ENCODE measurements at regions not wholly inside any gene's neighbourhood (a gene's known extent, or its start where the extent isn't known, plus 50 kb on each side); places are given as distances from the start of the nearest gene placed in this dataset.

DNA sequence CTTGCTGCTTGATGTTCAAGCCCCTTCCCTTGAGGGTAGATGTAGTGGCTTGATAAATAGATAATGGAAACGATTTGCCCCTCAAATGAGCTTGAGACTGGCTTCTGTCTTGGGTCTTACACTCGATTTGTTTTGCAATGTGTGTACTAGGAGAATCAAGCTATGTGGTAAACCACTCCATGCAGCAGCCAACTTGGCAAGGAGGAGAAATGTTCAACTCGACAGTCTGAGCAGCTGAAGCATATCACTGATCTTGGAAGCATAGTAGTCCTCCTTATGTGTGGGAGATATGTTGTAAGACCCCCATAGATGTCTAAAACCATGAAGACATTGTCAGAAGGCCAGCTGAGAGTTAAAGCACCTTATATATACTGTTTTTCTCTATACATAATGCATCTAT is 125.3 kb downstream of the CCNG2 start:
- WGBS (ENCODE audit: insufficient coverage, insufficient replicate concordance, low lambda C conversion rate, missing lambda C conversion rate) = 0% methylated on average over 3 of the region's 3 CpGs
- RAD21 ChIA-PET (ENCODE audit: unreplicated experiment) = no interaction called here
- POLR2A ChIA-PET = no interaction called here
- H3K27me3 ChIP-seq (replicated peaks in 1 of 2; ENCODE audit: control insufficient read depth in 2 of 2, insufficient read depth in 2 of 2, low read length in 1 of 2) = no peaks in the 10 kb centered on the region
- no peak for ATAC-seq
- no peak overlapping the region for H2AFZ ChIP-seq (ENCODE audit: control insufficient read depth, low read depth, low read length)
- no peak overlapping the region for H3K9ac ChIP-seq (ENCODE audit: control insufficient read depth, insufficient read depth, low read length)
- no peaks in the 10 kb centered on the region for H3K4me1 ChIP-seq (ENCODE audit: control insufficient read depth, insufficient read depth, low read length)
- no peaks in the 10 kb centered on the region for H3K79me2 ChIP-seq (ENCODE audit: control insufficient read depth, insufficient read depth, low read length)
- no peak overlapping the region for H3K4me2 ChIP-seq (ENCODE audit: control insufficient read depth, insufficient read depth)
- SMC1A ChIA-PET (ENCODE audit: uncharacterized antibody, unreplicated experiment) = interaction anchor here (0.6 kb wide), 1 partner anchor 58 kb away, joined by 3 read pairs; no protein-coding TSS in a partner anchor
- no peak for DNase-seq (ENCODE audit: low read depth, low spot score)
- in situ Hi-C loops (cut with MboI) (no loop called here), intact Hi-C loops (cut with micrococcal nuclease; ENCODE audit: unreplicated experiment) (no loop called here)
- CTCF ChIA-PET = interaction anchor here (1.2 kb wide), 2 partner anchors 9 to 42 kb away, joined by 3 read pairs; no protein-coding TSS in a partner anchor
- H3K27ac ChIP-seq (ENCODE audit: control insufficient read depth, insufficient read depth) = no peak overlapping the region
- no peak overlapping the region for H3K4me3 ChIP-seq
- no TSS peak for BruUV-seq (replicated peaks)
- H3K36me3 ChIP-seq (ENCODE audit: control insufficient read depth in 2 of 2, insufficient read depth in 2 of 2, low read length in 1 of 2) = no peaks in the 10 kb centered on the region
- TF ChIP-seq SMAD1 (IDR thresholded peaks at IDR 0.05; ENCODE audit: low read depth, partially characterized antibody) (no peak), IKZF2 (IDR thresholded peaks at IDR 0.05) (no peak)
- H3K9me3 ChIP-seq (replicated peaks; ENCODE audit: control insufficient read depth, insufficient read depth, low read length) = no peaks in the 10 kb centered on the region
- H4K20me1 ChIP-seq (ENCODE audit: control insufficient read depth, insufficient read depth) = no peaks in the 10 kb centered on the region
- no peak for FAIRE-seq

DNA sequence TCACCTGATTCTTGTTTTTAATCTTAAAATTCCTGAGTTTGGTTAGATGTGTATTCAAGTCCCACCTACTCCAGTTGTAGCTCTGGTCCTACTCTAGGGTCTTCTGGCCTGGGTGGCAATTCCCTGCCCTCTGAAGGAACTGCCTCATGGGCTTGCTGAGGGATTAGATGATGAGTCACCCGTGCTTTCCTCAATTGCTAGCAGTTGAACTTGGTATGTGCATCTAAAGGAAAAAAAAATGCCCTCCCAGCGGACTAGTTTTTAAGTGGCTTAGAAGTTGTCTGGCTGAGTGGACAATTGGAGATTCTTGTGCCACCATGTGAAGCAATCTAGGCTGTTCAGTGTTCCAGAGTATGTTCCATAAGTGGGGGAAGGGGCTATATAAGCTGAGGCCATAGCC is 127.0 kb downstream of the CCNG2 start:
- Histone ChIP-seq H3K79me2 (ENCODE audit: control insufficient read depth, insufficient read depth, low read length) (no peaks in the 10 kb centered on the region), H3K27ac (ENCODE audit: control insufficient read depth, insufficient read depth) (no peak overlapping the region), H3K27me3 (replicated peaks in 1 of 2; ENCODE audit: control insufficient read depth in 2 of 2, insufficient read depth in 2 of 2, low read length in 1 of 2) (no peaks in the 10 kb centered on the region), H3K4me1 (ENCODE audit: control insufficient read depth, insufficient read depth, low read length) (no peaks in the 10 kb centered on the region), H3K9me3 (replicated peaks; ENCODE audit: control insufficient read depth, insufficient read depth, low read length) (no peaks in the 10 kb centered on the region), H3K4me2 (ENCODE audit: control insufficient read depth, insufficient read depth) (no peak overlapping the region), H3K9ac (ENCODE audit: control insufficient read depth, insufficient read depth, low read length) (no peak overlapping the region), H2AFZ (ENCODE audit: control insufficient read depth, low read depth, low read length) (no peak overlapping the region), H3K36me3 (ENCODE audit: control insufficient read depth in 2 of 2, insufficient read depth in 2 of 2, low read length in 1 of 2) (no peaks in the 10 kb centered on the region), H4K20me1 (ENCODE audit: control insufficient read depth, insufficient read depth) (no peaks in the 10 kb centered on the region), H3K4me3 (no peak overlapping the region)
- FAIRE-seq (no peak), ATAC-seq (no peak), DNase-seq (ENCODE audit: low read depth, low spot score) (no peak)
- WGBS (ENCODE audit: insufficient coverage, insufficient replicate concordance, low lambda C conversion rate, missing lambda C conversion rate) = 4% methylated on average over 2 of the region's 2 CpGs
- CTCF ChIA-PET = no interaction called here
- in situ Hi-C loops (cut with MboI) (no loop called here), intact Hi-C loops (cut with micrococcal nuclease; ENCODE audit: unreplicated experiment) (no loop called here)
- SMC1A ChIA-PET (ENCODE audit: uncharacterized antibody, unreplicated experiment) = interaction anchor here (0.6 kb wide), 1 partner anchor 9 kb away, joined by 4 read pairs; no protein-coding TSS in a partner anchor
- RAD21 ChIA-PET (ENCODE audit: unreplicated experiment) = no interaction called here
- no TSS peak for BruUV-seq (replicated peaks)
- POLR2A ChIA-PET = no interaction called here
- TF ChIP-seq, protein P1, sequence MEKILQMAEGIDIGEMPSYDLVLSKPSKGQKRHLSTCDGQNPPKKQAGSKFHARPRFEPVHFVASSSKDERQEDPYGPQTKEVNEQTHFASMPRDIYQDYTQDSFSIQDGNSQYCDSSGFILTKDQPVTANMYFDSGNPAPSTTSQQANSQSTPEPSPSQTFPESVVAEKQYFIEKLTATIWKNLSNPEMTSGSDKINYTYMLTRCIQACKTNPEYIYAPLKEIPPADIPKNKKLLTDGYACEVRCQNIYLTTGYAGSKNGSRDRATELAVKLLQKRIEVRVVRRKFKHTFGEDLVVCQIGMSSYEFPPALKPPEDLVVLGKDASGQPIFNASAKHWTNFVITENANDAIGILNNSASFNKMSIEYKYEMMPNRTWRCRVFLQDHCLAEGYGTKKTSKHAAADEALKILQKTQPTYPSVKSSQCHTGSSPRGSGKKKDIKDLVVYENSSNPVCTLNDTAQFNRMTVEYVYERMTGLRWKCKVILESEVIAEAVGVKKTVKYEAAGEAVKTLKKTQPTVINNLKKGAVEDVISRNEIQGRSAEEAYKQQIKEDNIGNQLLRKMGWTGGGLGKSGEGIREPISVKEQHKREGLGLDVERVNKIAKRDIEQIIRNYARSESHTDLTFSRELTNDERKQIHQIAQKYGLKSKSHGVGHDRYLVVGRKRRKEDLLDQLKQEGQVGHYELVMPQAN (conservative IDR thresholded peaks at IDR 0.05) = no peak
- TF ChIP-seq IKZF2 (IDR thresholded peaks at IDR 0.05) (no peak), TCF3 (IDR thresholded peaks at IDR 0.05; ENCODE audit: borderline replicate concordance, insufficient read depth, low read depth, low read length) (no peak), NBN (IDR thresholded peaks at IDR 0.05) (no peak), GATAD2B (conservative IDR thresholded peaks at IDR 0.05; ENCODE audit: low read depth) (no peak), FOS (IDR thresholded peaks at IDR 0.05; ENCODE audit: borderline replicate concordance, extremely low read depth, insufficient read length) (no peak), SMAD5 (IDR thresholded peaks at IDR 0.05; ENCODE audit: low read depth) (no peak), GABPA (IDR thresholded peaks at IDR 0.05; ENCODE audit: low read depth) (no peak), BMI1 (IDR thresholded peaks at IDR 0.05; ENCODE audit: borderline replicate concordance) (no peak), SMC3 (IDR thresholded peaks at IDR 0.05; ENCODE audit: borderline replicate concordance, low read length) (no peak)
- TF ChIP-seq, protein P2, sequence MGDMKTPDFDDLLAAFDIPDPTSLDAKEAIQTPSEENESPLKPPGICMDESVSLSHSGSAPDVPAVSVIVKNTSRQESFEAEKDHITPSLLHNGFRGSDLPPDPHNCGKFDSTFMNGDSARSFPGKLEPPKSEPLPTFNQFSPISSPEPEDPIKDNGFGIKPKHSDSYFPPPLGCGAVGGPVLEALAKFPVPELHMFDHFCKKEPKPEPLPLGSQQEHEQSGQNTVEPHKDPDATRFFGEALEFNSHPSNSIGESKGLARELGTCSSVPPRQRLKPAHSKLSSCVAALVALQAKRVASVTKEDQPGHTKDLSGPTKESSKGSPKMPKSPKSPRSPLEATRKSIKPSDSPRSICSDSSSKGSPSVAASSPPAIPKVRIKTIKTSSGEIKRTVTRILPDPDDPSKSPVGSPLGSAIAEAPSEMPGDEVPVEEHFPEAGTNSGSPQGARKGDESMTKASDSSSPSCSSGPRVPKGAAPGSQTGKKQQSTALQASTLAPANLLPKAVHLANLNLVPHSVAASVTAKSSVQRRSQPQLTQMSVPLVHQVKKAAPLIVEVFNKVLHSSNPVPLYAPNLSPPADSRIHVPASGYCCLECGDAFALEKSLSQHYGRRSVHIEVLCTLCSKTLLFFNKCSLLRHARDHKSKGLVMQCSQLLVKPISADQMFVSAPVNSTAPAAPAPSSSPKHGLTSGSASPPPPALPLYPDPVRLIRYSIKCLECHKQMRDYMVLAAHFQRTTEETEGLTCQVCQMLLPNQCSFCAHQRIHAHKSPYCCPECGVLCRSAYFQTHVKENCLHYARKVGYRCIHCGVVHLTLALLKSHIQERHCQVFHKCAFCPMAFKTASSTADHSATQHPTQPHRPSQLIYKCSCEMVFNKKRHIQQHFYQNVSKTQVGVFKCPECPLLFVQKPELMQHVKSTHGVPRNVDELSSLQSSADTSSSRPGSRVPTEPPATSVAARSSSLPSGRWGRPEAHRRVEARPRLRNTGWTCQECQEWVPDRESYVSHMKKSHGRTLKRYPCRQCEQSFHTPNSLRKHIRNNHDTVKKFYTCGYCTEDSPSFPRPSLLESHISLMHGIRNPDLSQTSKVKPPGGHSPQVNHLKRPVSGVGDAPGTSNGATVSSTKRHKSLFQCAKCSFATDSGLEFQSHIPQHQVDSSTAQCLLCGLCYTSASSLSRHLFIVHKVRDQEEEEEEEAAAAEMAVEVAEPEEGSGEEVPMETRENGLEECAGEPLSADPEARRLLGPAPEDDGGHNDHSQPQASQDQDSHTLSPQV (IDR thresholded peaks at IDR 0.05) = no peak

Data from GM12878 (cell line).